ENCODE measurements at regions not wholly inside any gene's neighbourhood (a gene's known extent, or its start where the extent isn't known, plus 50 kb on each side); places are given as distances from the start of the nearest gene placed in this dataset.
"Not testable (repeated sequence)": the region's sequence is repeated elsewhere in the genome, so short reads cannot be mapped to it uniquely, and the experiment has no call there.

- Mint-ChIP-seq H3K4me3 (no peak overlapping the region), H3K27ac (no peak overlapping the region), H3K36me3 (ENCODE audit: insufficient read depth) (no peaks in the 10 kb centered on the region), H3K4me1 (ENCODE audit: low read depth in 2 of 2) (peaks cover 0 to 5% of the 10 kb centered on the region in 2 donors), H3K9me3 (no peaks in the 10 kb centered on the region), H3K27me3 (no peaks in the 10 kb centered on the region)
- DNase-seq = no peak
- ATAC-seq (replicated peaks) = no peak
Observed at GRCh38 chr5:91297994-91298393, 85.1 kb downstream of the ARRDC3 start.

GRCh38 chr5:91296674-91297143 is 86.4 kb downstream of the ARRDC3 start:
- Mint-ChIP-seq H3K4me1 (ENCODE audit: low read depth in 2 of 2) (peaks cover 2 to 5% of the 10 kb centered on the region in 2 donors), H3K27me3 (no peaks in the 10 kb centered on the region), H3K4me3 (no peak overlapping the region), H3K9me3 (no peaks in the 10 kb centered on the region), H3K27ac (no peak overlapping the region), H3K36me3 (ENCODE audit: insufficient read depth) (no peaks in the 10 kb centered on the region)
- ATAC-seq (replicated peaks) (no peak), DNase-seq (no peak)

- not testable (repeated sequence) for H3K27me3 Mint-ChIP-seq, H3K9me3 Mint-ChIP-seq, H3K27ac Mint-ChIP-seq
Observed at GRCh38 chr5:91296102-91296501, 87.0 kb downstream of the ARRDC3 start.

GRCh38 chr5:91293131-91293530 is 90.0 kb downstream of the ARRDC3 start:
- Mint-ChIP-seq H3K27ac (no peak overlapping the region), H3K27me3 (no peaks in the 10 kb centered on the region), H3K4me1 (ENCODE audit: low read depth in 2 of 2) (peaks cover 2 to 5% of the 10 kb centered on the region in 2 donors), H3K36me3 (ENCODE audit: insufficient read depth) (no peaks in the 10 kb centered on the region), H3K9me3 (no peaks in the 10 kb centered on the region), H3K4me3 (no peak overlapping the region)
- DNase-seq = no peak
- no peak for ATAC-seq (replicated peaks)

More at GRCh38 chr5:91296102-91296501, 87.0 kb downstream of the ARRDC3 start:
- H3K4me3 Mint-ChIP-seq; H3K4me1 Mint-ChIP-seq (ENCODE audit: low read depth in 2 of 2); DNase-seq; H3K36me3 Mint-ChIP-seq (ENCODE audit: insufficient read depth); ATAC-seq (replicated peaks): not testable (repeated sequence)

- H3K4me1 Mint-ChIP-seq (ENCODE audit: low read depth in 2 of 2) = peaks cover 2 to 5% of the 10 kb centered on the region in 2 donors
- H3K9me3 Mint-ChIP-seq = no peaks in the 10 kb centered on the region
- no peak overlapping the region for H3K4me3 Mint-ChIP-seq
- DNase-seq = no peak
- no peaks in the 10 kb centered on the region for H3K36me3 Mint-ChIP-seq (ENCODE audit: insufficient read depth)
- H3K27me3 Mint-ChIP-seq = no peaks in the 10 kb centered on the region
- ATAC-seq (replicated peaks) = no peak
- no peak overlapping the region for H3K27ac Mint-ChIP-seq
Observed at GRCh38 chr5:91291628-91292569, 91.2 kb downstream of the ARRDC3 start.

- no peak for ATAC-seq (replicated peaks)
- no peaks in the 10 kb centered on the region for H3K27me3 Mint-ChIP-seq
- H3K36me3 Mint-ChIP-seq (ENCODE audit: insufficient read depth) = no peaks in the 10 kb centered on the region
- peaks cover 2% of the 10 kb centered on the region in 2 donors for H3K4me1 Mint-ChIP-seq (ENCODE audit: low read depth in 2 of 2)
- no peaks in the 10 kb centered on the region for H3K9me3 Mint-ChIP-seq
- no peak overlapping the region for H3K27ac Mint-ChIP-seq
- H3K4me3 Mint-ChIP-seq = no peak overlapping the region
- no peak for DNase-seq
Observed at GRCh38 chr5:91288118-91288916, 94.8 kb downstream of the ARRDC3 start.

GRCh38 chr5:91285062-91285461 is 98.1 kb downstream of the ARRDC3 start:
- H3K27me3 Mint-ChIP-seq; H3K36me3 Mint-ChIP-seq (ENCODE audit: insufficient read depth); H3K27ac Mint-ChIP-seq; H3K4me3 Mint-ChIP-seq; ATAC-seq (replicated peaks); DNase-seq; H3K9me3 Mint-ChIP-seq: not testable (repeated sequence)
- H3K4me1 Mint-ChIP-seq (ENCODE audit: low read depth in 2 of 2) = peaks cover 11 to 13% of the 10 kb centered on the region in 2 donors

GRCh38 chr5:91283899-91284298 is 99.2 kb downstream of the ARRDC3 start:
- Mint-ChIP-seq H3K4me3 (no peak overlapping the region), H3K27me3 (no peaks in the 10 kb centered on the region), H3K9me3 (no peaks in the 10 kb centered on the region), H3K27ac (peak overlapping the region in 1 of 2 donors; percentile 32), H3K4me1 (ENCODE audit: low read depth in 2 of 2) (peaks cover 14 to 20% of the 10 kb centered on the region in 2 donors), H3K36me3 (ENCODE audit: insufficient read depth) (peaks cover 17% of the 10 kb centered on the region)
- no peak for DNase-seq
- no peak for ATAC-seq (replicated peaks)

- no peak for DNase-seq
- no peaks in the 10 kb centered on the region for H3K9me3 Mint-ChIP-seq
- peaks cover 14 to 20% of the 10 kb centered on the region in 2 donors for H3K4me1 Mint-ChIP-seq (ENCODE audit: low read depth in 2 of 2)
- peaks cover 17% of the 10 kb centered on the region for H3K36me3 Mint-ChIP-seq (ENCODE audit: insufficient read depth)
- no peak for ATAC-seq (replicated peaks)
- no peak overlapping the region for H3K4me3 Mint-ChIP-seq
- H3K27me3 Mint-ChIP-seq = no peaks in the 10 kb centered on the region
- peak overlapping the region in 1 of 2 donors; percentile 32 for H3K27ac Mint-ChIP-seq
Observed at GRCh38 chr5:91283326-91283725, 99.8 kb downstream of the ARRDC3 start.

GRCh38 chr5:91282210-91282609 is 100.9 kb downstream of the ARRDC3 start:
- Mint-ChIP-seq H3K9me3 (no peaks in the 10 kb centered on the region), H3K27ac (peak overlapping the region in 1 of 2 donors; percentile 66), H3K4me1 (ENCODE audit: low read depth in 2 of 2) (peaks cover 14 to 20% of the 10 kb centered on the region in 2 donors), H3K27me3 (no peaks in the 10 kb centered on the region), H3K4me3 (no peak overlapping the region), H3K36me3 (ENCODE audit: insufficient read depth) (peaks cover 17% of the 10 kb centered on the region)
- ATAC-seq (replicated peaks) (no peak), DNase-seq (no peak)

- no peak for DNase-seq
- ATAC-seq (replicated peaks) = no peak
- H3K27ac Mint-ChIP-seq = peak overlapping the region in 1 of 2 donors; percentile 94
- peaks cover 17% of the 10 kb centered on the region for H3K36me3 Mint-ChIP-seq (ENCODE audit: insufficient read depth)
- peaks cover 14 to 20% of the 10 kb centered on the region in 2 donors for H3K4me1 Mint-ChIP-seq (ENCODE audit: low read depth in 2 of 2)
- H3K27me3 Mint-ChIP-seq = no peaks in the 10 kb centered on the region
- H3K4me3 Mint-ChIP-seq = peak overlapping the region in 1 of 2 donors; percentile 89
- no peaks in the 10 kb centered on the region for H3K9me3 Mint-ChIP-seq
Observed at GRCh38 chr5:91281401-91281800, 101.7 kb downstream of the ARRDC3 start.

- H3K4me1 Mint-ChIP-seq (ENCODE audit: low read depth in 2 of 2) = peaks cover 14 to 20% of the 10 kb centered on the region in 2 donors
- peak overlapping the region; percentile 85 to 89 for H3K4me3 Mint-ChIP-seq
- H3K27ac Mint-ChIP-seq = peak overlapping the region; percentile 94
- no peaks in the 10 kb centered on the region for H3K27me3 Mint-ChIP-seq
- ATAC-seq (replicated peaks) = peak; percentile 91
- H3K36me3 Mint-ChIP-seq (ENCODE audit: insufficient read depth) = peaks cover 17% of the 10 kb centered on the region
- peak; percentile 79 to 80 (median 79) for DNase-seq
- H3K9me3 Mint-ChIP-seq = no peaks in the 10 kb centered on the region
Observed at GRCh38 chr5:91280362-91281269, 102.5 kb downstream of the ARRDC3 start.

Measured in effector memory CD8-positive, alpha-beta T cell (primary cell).